Common myeloid progenitor, CD34-positive (primary cell): ENCODE measurements at regions not wholly inside any gene's neighbourhood (a gene's known extent, or its start where the extent isn't known, plus 50 kb on each side); places are given as distances from the start of the nearest gene placed in this dataset.

Source experiments
- CTCF ChIA-PET: fragments of 350-600 bp; sonication (Branson Sonifier 250); formaldehyde crosslinking; loops from one replicate; lab custom pipeline; 2021; ENCODE audit warnings: antibody characterized with exemption; lab: Charles Lee
- POLR2A ChIA-PET: fragments of 350-600 bp; sonication (Branson Sonifier 250); formaldehyde crosslinking; loops from one replicate; lab custom pipeline; 2021; ENCODE audit warnings: antibody characterized with exemption; lab: Charles Lee
- DNase-seq, 3 donors: peaks; one replicate each; pipeline versions ENCODE4 v3.0.0 to v3.0.0-alpha.2; 2013
- H3K27ac ChIP-seq, 2 experiments: 1 replicate in 1 of 2; 2 replicates in 1 of 2; pipeline ENCODE4 v1.7.0; 2013; ENCODE audit warnings: inconsistent platforms in 2 of 2, low read length in 2 of 2, mild to moderate bottlenecking in 2 of 2, low read depth in 1 of 2, moderate library complexity in 1 of 2; ENCODE audit not compliant: severe bottlenecking in 2 of 2, insufficient read depth in 1 of 2, poor library complexity in 1 of 2
- H3K27me3 ChIP-seq, 5 experiments: replicated peaks in 2 of 5; 1 replicate in 3 of 5; 2 replicates in 2 of 5; pipeline versions ENCODE4 v1.6.1 to v1.7.0; 2013; ENCODE audit warnings: low read length in 4 of 5, mild to moderate bottlenecking in 2 of 5, moderate library complexity in 2 of 5, inconsistent platforms in 1 of 5; ENCODE audit not compliant: insufficient read depth in 5 of 5, control insufficient read depth in 4 of 5
- H3K36me3 ChIP-seq, 4 experiments: 1 replicate in 2 of 4; 2 replicates in 2 of 4; pipeline versions ENCODE4 v1.6.1 to v1.7.0; 2013; ENCODE audit warnings: low read length in 3 of 4, control low read depth in 1 of 4, mild to moderate bottlenecking in 1 of 4; ENCODE audit not compliant: control insufficient read depth in 4 of 4, insufficient read depth in 4 of 4
- H3K4me1 ChIP-seq, 4 experiments: 1 replicate in 3 of 4; 2 replicates in 1 of 4; pipeline versions ENCODE4 v1.6.1 to v1.7.1; 2013; ENCODE audit warnings: low read length in 3 of 4, mild to moderate bottlenecking in 3 of 4, control low read depth in 1 of 4, inconsistent platforms in 1 of 4, moderate library complexity in 1 of 4; ENCODE audit not compliant: control insufficient read depth in 4 of 4, insufficient read depth in 4 of 4; ENCODE audit errors: control extremely low read depth in 1 of 4
- H3K4me3 ChIP-seq, 7 experiments: 1 replicate in 4 of 7; 2 replicates in 3 of 7; pipeline versions ENCODE4 v1.5.1 to v1.7.0; 2013; ENCODE audit warnings: mild to moderate bottlenecking in 7 of 7, low read length in 6 of 7, moderate library complexity in 6 of 7, inconsistent platforms in 2 of 7, low read depth in 2 of 7, control low read depth in 1 of 7; ENCODE audit not compliant: insufficient read depth in 4 of 7, control insufficient read depth in 1 of 7; ENCODE audit errors: extremely low read depth in 1 of 7
- H3K9me3 ChIP-seq, 5 experiments: 1 replicate in 4 of 5; 2 replicates in 1 of 5; pipeline versions ENCODE4 v1.6.1 to v1.7.1; 2013; ENCODE audit warnings: low read length in 4 of 5, mild to moderate bottlenecking in 2 of 5, inconsistent platforms in 1 of 5, low read depth in 1 of 5, moderate library complexity in 1 of 5; ENCODE audit not compliant: control insufficient read depth in 4 of 5, insufficient read depth in 2 of 5; ENCODE audit errors: control extremely low read depth in 1 of 5
- WGBS: methylation state at CpG from one replicate; pipeline ENCODE4 v1.1.5; 2013; ENCODE audit not compliant: insufficient coverage; 5-methylcytosine and 5-hydroxymethylcytosine counted together

DNA sequence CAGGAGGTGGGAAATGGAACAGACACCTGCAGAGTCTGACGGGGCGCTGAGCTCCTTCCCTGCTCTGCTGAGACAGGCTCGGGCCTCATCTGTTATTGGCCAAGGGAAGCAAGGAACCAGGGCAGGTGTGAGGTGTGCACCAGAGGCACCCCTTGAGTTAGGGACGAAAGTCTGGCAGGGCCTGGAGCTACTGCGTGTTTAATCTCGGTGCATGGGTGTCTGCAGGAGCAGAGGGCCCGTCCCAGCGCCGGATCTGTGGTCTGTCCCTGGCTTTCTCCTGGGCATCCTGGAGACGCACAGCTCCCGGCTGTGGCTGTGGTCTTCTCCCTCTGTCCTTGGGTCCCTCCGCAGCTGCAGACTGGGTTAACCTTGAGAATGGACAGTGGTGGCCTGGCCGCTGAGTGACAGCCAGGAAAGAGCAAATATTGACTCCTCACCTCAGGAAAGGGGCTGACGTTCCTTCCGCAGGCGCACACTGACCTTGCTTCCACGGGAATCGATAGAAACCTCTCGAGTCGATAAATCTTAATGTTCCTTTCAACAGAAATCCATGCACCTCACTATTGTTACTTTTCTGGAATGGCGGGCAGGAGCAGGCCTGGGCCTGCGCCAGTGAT, 975.6 kb downstream of the BRD1 start:
- H3K36me3 ChIP-seq = no peaks in the 10 kb centered on the region
- no peak overlapping the region for H3K4me3 ChIP-seq
- CTCF ChIA-PET = no interaction called here
- no peak for DNase-seq
- H3K4me1 ChIP-seq = no peaks in the 10 kb centered on the region
- H3K27ac ChIP-seq = no peak overlapping the region
- WGBS = 97% methylated on average over 20 of the region's 22 CpGs
- POLR2A ChIA-PET = no interaction called here
- H3K9me3 ChIP-seq = no peaks in the 10 kb centered on the region
- H3K27me3 ChIP-seq = peaks cover 0 to 7% (median 2%) of the 10 kb centered on the region in 5 experiments

DNA sequence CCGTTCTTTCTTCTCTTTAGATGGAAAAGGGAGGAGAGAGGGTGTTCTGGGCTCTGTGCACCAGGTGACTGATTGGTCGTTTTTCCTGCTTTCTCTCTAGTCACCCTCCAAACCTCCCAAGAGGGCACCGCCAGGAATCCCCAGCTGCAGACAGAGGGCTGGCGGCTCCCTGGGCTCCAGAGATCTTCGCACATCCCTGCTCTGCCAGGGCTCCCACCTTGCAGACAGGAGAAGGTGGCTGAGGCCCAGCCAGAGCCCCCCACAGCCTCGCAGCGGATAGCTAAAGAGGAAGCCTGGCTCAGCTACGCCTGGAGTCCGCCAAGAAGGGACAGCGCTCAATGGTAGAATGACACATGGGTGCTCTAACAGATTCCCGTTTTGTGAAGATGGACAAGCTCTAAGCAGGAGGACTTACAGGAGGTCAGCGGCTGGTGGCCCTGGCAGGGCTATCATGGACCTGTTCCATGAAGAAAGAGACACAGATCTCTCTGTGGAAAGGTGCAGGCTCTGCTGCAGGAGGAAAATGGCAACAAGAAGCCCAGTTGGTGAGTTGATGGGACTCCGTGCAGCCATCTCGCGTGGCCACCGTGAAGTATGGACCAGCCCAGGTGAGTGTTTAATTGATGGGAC, 976.9 kb downstream of the BRD1 start:
- H3K36me3 ChIP-seq = no peaks in the 10 kb centered on the region
- POLR2A ChIA-PET = interaction anchor here (0.5 kb wide), 1 partner anchor 80 kb away, joined by 3 read pairs; no protein-coding TSS in a partner anchor
- no peak overlapping the region for H3K4me3 ChIP-seq
- H3K4me1 ChIP-seq = no peaks in the 10 kb centered on the region
- DNase-seq = no peak
- CTCF ChIA-PET = no interaction called here
- 91% methylated on average over 14 of the region's 16 CpGs for WGBS
- H3K27ac ChIP-seq = no peak overlapping the region
- H3K9me3 ChIP-seq = no peaks in the 10 kb centered on the region
- H3K27me3 ChIP-seq = peaks cover 0 to 7% (median 2%) of the 10 kb centered on the region in 5 experiments

DNA sequence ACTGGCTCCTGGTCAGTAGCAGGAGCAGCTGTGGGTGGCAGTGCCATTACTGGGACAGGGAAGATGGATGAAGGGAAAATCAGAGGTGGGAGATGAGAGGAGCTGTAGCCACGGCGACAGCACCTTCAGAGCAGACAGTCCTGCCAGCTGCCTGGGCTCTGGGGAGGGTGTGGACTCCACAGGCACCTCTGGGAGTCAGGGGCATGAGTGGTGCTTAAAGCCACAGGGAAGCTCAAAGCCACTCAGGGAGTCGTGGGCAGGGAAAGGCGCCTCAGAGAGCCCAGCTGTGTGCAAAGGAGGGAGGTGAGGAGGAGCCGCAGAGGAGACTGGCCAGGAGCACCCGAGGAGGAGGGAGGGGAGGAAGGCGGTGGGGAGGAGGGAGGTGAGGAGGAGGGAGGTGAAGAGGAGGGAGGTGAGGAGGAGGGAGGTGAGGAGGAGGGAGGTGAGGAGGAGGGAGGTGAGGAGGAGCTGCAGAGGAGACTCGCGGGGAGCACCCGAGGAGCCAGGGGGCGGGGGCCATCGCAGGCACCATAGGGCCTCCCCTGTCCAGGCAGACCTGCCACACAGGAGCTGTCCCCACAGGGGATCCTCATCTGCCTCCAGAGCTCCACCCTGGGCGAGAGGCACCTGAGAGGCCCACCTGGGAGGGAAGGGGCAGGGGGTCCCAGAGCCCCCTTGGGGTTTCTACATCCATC, 977.6 kb downstream of the BRD1 start:
- Histone ChIP-seq H3K9me3 (no peaks in the 10 kb centered on the region), H3K27me3 (peaks cover 0 to 7% (median 2%) of the 10 kb centered on the region in 5 experiments), H3K27ac (no peak overlapping the region), H3K36me3 (no peaks in the 10 kb centered on the region), H3K4me3 (no peak overlapping the region), H3K4me1 (no peaks in the 10 kb centered on the region)
- POLR2A ChIA-PET = interaction anchor here (0.5 kb wide), 1 partner anchor 81 kb away, joined by 3 read pairs; no protein-coding TSS in a partner anchor
- no peak for DNase-seq
- WGBS = 94% methylated on average over 9 of the region's 13 CpGs
- CTCF ChIA-PET = no interaction called here

DNA sequence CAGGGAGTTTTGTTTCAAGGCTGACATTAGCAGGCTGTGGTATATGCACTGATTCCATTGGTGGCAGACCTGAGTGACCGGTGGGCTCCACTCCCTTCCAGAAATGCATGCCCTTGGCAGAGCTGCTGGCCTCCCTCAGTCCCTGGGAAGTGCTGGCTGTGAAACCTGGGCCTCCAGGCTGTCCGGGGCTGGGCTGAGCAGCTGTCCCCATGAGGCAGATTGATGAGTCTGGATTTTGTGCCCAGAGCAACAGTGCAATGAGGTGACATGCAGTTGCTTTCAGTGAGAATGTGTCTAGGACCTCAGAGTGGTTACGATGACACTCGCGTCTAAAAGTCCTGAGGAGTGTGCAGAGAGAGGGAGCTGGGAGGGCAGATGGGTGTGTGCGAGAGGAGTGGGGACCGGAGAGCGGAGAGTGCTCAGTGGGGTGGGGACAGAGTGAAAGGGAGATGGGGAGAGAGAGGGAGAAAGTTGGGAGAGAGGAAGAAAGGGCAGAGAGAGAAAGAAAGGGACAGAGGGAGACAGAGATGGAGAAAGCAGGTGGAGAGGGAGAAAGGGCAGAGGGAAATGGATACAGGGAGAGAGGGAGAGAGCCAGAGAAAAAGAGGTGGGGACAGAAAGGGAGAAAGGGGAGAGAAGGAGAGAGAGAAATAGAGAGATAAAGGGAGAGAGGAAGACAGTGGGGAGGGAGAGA, 978.3 kb downstream of the BRD1 start:
- no peaks in the 10 kb centered on the region for H3K9me3 ChIP-seq
- WGBS = 88% methylated on average over 7 of the region's 8 CpGs
- no peaks in the 10 kb centered on the region for H3K4me1 ChIP-seq
- ChIA-PET CTCF (no interaction called here), POLR2A (no interaction called here)
- no peaks in the 10 kb centered on the region for H3K36me3 ChIP-seq
- H3K27me3 ChIP-seq = peaks cover 0 to 6% (median 2%) of the 10 kb centered on the region in 5 experiments
- no peak overlapping the region for H3K4me3 ChIP-seq
- DNase-seq = no peak
- H3K27ac ChIP-seq = no peak overlapping the region

DNA sequence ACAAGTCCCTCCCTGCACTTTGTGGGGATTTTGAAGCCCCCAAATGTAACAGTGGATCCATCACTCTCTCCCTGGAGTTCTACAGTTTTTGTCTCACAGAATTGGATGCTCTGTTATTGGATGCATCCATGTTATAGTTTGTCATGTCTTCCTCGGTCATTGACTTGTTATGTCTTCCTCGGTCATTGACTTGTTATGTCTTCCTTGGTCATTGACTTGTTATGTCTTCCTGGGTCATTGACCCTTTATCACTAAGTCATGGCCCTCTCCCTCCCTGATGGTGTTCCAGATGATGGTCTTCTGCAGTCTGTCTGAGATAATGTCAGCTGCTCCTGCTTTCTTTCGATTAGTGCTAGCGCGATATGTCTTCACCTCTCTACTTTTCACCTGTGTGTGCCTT, 981.5 kb downstream of the BRD1 start:
- Histone ChIP-seq H3K27ac (no peak overlapping the region), H3K27me3 (peaks cover 0 to 6% (median 2%) of the 10 kb centered on the region in 5 experiments), H3K9me3 (no peaks in the 10 kb centered on the region), H3K4me3 (no peak overlapping the region), H3K4me1 (no peaks in the 10 kb centered on the region), H3K36me3 (no peaks in the 10 kb centered on the region)
- 76% methylated on average over 2 of the region's 5 CpGs for WGBS
- POLR2A ChIA-PET = no interaction called here
- no peak for DNase-seq
- CTCF ChIA-PET = no interaction called here

DNA sequence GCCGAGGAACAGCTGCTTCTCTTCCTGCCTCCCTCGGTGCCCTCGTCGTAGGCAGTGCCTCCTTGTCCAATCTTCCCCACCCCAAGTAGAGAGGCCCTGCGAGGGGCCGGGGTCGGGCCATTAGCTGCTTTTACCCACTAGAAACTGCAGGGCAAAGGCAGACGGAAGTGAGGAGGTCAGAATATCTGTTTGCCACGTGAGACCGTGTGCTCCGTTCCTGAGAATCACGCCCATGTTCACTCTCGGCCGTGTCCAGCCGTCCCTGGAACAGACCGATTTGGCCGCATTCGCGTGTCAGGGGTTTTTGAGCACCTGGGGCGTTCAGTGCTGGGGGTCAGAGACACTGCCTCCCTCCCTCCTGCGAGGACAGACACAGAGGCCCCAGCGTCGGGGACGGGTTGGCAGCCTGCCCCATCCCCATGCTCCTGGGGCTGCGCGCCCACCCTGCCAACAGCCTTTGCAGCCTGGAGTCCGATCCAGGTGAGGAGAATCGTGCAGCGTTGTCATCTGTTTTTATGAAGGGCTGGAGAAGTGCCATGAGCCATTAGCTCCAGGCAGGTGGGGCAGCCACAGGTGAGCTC, 982.2 kb downstream of the BRD1 start:
- Histone ChIP-seq H3K27me3 (peaks cover 0 to 6% (median 2%) of the 10 kb centered on the region in 5 experiments), H3K4me3 (no peak overlapping the region), H3K4me1 (no peaks in the 10 kb centered on the region), H3K9me3 (no peaks in the 10 kb centered on the region), H3K36me3 (no peaks in the 10 kb centered on the region), H3K27ac (no peak overlapping the region)
- POLR2A ChIA-PET = no interaction called here
- no peak for DNase-seq
- WGBS = 93% methylated on average over 23 of the region's 29 CpGs
- CTCF ChIA-PET = no interaction called here
